ENCODE measurements at regions not wholly inside any gene's neighbourhood (a gene's known extent, or its start where the extent isn't known, plus 50 kb on each side); places are given as distances from the start of the nearest gene placed in this dataset.

- TF ChIP-seq, protein P1, sequence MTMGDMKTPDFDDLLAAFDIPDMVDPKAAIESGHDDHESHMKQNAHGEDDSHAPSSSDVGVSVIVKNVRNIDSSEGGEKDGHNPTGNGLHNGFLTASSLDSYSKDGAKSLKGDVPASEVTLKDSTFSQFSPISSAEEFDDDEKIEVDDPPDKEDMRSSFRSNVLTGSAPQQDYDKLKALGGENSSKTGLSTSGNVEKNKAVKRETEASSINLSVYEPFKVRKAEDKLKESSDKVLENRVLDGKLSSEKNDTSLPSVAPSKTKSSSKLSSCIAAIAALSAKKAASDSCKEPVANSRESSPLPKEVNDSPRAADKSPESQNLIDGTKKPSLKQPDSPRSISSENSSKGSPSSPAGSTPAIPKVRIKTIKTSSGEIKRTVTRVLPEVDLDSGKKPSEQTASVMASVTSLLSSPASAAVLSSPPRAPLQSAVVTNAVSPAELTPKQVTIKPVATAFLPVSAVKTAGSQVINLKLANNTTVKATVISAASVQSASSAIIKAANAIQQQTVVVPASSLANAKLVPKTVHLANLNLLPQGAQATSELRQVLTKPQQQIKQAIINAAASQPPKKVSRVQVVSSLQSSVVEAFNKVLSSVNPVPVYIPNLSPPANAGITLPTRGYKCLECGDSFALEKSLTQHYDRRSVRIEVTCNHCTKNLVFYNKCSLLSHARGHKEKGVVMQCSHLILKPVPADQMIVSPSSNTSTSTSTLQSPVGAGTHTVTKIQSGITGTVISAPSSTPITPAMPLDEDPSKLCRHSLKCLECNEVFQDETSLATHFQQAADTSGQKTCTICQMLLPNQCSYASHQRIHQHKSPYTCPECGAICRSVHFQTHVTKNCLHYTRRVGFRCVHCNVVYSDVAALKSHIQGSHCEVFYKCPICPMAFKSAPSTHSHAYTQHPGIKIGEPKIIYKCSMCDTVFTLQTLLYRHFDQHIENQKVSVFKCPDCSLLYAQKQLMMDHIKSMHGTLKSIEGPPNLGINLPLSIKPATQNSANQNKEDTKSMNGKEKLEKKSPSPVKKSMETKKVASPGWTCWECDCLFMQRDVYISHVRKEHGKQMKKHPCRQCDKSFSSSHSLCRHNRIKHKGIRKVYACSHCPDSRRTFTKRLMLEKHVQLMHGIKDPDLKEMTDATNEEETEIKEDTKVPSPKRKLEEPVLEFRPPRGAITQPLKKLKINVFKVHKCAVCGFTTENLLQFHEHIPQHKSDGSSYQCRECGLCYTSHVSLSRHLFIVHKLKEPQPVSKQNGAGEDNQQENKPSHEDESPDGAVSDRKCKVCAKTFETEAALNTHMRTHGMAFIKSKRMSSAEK (CRISPR knock-in tag; IDR thresholded peaks at IDR 0.05; ENCODE audit: borderline replicate concordance): no peak
These were observed 74.8 kb downstream of the EN1 start (continued) for GRCh38 chr2:118772487-118773200.

DNA sequence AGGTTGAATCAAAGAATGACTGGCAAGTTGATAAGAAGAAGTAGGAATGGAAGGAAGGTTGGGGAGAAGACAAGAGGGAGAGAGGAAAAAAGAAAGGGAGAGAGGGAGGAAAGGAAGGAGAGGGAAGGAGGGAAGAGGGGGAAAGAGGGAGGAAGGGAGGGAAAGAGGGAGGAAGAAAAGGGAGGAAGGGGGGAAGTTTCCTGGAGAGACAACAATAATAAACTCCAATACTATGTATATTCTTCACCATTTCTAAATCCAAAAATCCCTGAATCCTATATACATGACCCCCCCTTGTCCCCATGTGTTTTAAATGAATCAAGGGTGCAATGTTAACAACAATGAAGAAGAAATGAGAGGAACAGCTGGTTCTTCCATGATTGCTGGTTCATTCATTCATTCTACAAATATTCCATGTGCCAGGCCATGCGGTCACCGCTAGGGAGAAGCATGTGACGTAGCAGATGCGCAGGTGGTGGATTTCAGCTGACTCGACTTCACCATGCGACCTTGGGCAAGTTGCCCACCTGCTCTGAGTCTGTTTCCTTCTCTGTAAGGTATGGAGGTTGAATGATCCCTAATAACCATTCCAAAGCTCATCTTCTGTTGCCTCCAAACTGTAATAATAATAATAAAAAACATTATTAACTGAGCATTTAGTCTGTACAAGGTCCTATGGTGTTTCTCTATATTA, 77.6 kb downstream of the EN1 start:
- DNase-seq (ENCODE audit: low spot score) (no peak), ATAC-seq (no peak)
- no peak overlapping the region for H3K27ac Mint-ChIP-seq
- H3K9me3 Mint-ChIP-seq: no peaks in the 10 kb centered on the region
- no peak for TF ChIP-seq GTF2I (CRISPR knock-in tag; conservative IDR thresholded peaks at IDR 0.05)
- no peak for TF ChIP-seq FOXJ3 (CRISPR knock-in tag; IDR thresholded peaks at IDR 0.05; ENCODE audit: borderline replicate concordance)
- TF ChIP-seq, protein P2, sequence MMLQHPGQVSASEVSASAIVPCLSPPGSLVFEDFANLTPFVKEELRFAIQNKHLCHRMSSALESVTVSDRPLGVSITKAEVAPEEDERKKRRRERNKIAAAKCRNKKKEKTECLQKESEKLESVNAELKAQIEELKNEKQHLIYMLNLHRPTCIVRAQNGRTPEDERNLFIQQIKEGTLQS (CRISPR knock-in tag; conservative IDR thresholded peaks at IDR 0.05): no peak
- no peak for TF ChIP-seq NFYB (CRISPR knock-in tag; conservative IDR thresholded peaks at IDR 0.05; ENCODE audit: low read depth)
- no peak for TF ChIP-seq JAZF1 (CRISPR knock-in tag; IDR thresholded peaks at IDR 0.05)
- TF ChIP-seq NR1H2 (CRISPR knock-in tag; IDR thresholded peaks at IDR 0.05): no peak
- TF ChIP-seq USF2 (CRISPR knock-in tag; IDR thresholded peaks at IDR 0.05): no peak
- TF ChIP-seq SMAD4 (CRISPR knock-in tag; IDR thresholded peaks at IDR 0.05): no peak
- CTCF ChIA-PET: no interaction called here
- H3K27me3 Mint-ChIP-seq (ENCODE audit: low read depth): peaks cover 69% of the 10 kb centered on the region
- peaks cover 16% of the 10 kb centered on the region for H3K4me1 Mint-ChIP-seq
- no peaks in the 10 kb centered on the region for H3K36me3 Mint-ChIP-seq
- no peak overlapping the region for H3K4me3 Mint-ChIP-seq
- POLR2A ChIA-PET: no interaction called here

GRCh38 chr2:118766871-118767270, 80.6 kb downstream of the EN1 start:
- Mint-ChIP-seq H3K9me3 (no peaks in the 10 kb centered on the region), H3K36me3 (no peaks in the 10 kb centered on the region), H3K27me3 (ENCODE audit: low read depth) (peaks cover 59% of the 10 kb centered on the region), H3K4me1 (peaks cover 21% of the 10 kb centered on the region), H3K27ac (no peak overlapping the region), H3K4me3 (no peak overlapping the region)
- CTCF ChIA-PET: interaction anchor here (1.5 kb wide), 1 partner anchor 88 kb away, joined by 6 read pairs; no protein-coding TSS in a partner anchor
- ATAC-seq: no peak
- no peak for DNase-seq (ENCODE audit: low spot score)
- POLR2A ChIA-PET: no interaction called here
- TF ChIP-seq ZNF671 (CRISPR knock-in tag; IDR thresholded peaks at IDR 0.05): no peak
- TF ChIP-seq, protein P3, sequence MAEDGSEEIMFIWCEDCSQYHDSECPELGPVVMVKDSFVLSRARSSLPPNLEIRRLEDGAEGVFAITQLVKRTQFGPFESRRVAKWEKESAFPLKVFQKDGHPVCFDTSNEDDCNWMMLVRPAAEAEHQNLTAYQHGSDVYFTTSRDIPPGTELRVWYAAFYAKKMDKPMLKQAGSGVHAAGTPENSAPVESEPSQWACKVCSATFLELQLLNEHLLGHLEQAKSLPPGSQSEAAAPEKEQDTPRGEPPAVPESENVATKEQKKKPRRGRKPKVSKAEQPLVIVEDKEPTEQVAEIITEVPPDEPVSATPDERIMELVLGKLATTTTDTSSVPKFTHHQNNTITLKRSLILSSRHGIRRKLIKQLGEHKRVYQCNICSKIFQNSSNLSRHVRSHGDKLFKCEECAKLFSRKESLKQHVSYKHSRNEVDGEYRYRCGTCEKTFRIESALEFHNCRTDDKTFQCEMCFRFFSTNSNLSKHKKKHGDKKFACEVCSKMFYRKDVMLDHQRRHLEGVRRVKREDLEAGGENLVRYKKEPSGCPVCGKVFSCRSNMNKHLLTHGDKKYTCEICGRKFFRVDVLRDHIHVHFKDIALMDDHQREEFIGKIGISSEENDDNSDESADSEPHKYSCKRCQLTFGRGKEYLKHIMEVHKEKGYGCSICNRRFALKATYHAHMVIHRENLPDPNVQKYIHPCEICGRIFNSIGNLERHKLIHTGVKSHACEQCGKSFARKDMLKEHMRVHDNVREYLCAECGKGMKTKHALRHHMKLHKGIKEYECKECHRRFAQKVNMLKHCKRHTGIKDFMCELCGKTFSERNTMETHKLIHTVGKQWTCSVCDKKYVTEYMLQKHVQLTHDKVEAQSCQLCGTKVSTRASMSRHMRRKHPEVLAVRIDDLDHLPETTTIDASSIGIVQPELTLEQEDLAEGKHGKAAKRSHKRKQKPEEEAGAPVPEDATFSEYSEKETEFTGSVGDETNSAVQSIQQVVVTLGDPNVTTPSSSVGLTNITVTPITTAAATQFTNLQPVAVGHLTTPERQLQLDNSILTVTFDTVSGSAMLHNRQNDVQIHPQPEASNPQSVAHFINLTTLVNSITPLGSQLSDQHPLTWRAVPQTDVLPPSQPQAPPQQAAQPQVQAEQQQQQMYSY (CRISPR knock-in tag; IDR thresholded peaks at IDR 0.05): no peak
- TF ChIP-seq ZBTB43 (CRISPR knock-in tag; IDR thresholded peaks at IDR 0.05): no peak
- TF ChIP-seq, protein P4, sequence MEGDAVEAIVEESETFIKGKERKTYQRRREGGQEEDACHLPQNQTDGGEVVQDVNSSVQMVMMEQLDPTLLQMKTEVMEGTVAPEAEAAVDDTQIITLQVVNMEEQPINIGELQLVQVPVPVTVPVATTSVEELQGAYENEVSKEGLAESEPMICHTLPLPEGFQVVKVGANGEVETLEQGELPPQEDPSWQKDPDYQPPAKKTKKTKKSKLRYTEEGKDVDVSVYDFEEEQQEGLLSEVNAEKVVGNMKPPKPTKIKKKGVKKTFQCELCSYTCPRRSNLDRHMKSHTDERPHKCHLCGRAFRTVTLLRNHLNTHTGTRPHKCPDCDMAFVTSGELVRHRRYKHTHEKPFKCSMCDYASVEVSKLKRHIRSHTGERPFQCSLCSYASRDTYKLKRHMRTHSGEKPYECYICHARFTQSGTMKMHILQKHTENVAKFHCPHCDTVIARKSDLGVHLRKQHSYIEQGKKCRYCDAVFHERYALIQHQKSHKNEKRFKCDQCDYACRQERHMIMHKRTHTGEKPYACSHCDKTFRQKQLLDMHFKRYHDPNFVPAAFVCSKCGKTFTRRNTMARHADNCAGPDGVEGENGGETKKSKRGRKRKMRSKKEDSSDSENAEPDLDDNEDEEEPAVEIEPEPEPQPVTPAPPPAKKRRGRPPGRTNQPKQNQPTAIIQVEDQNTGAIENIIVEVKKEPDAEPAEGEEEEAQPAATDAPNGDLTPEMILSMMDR (IDR thresholded peaks at IDR 0.05): no peak
- TF ChIP-seq ZNF423 (CRISPR knock-in tag; IDR thresholded peaks at IDR 0.05): no peak
- no peak for TF ChIP-seq MYBL2 (CRISPR knock-in tag; IDR thresholded peaks at IDR 0.05)
- no peak for TF ChIP-seq ZNF416 (CRISPR knock-in tag; IDR thresholded peaks at IDR 0.05)
- no peak for TF ChIP-seq E2F1 (CRISPR knock-in tag; IDR thresholded peaks at IDR 0.05)

All from WTC11 (cell line).